ENCODE measurements at regions not wholly inside any gene's neighbourhood (a gene's known extent, or its start where the extent isn't known, plus 50 kb on each side); places are given as distances from the start of the nearest gene placed in this dataset.

- TF ChIP-seq, protein P1, sequence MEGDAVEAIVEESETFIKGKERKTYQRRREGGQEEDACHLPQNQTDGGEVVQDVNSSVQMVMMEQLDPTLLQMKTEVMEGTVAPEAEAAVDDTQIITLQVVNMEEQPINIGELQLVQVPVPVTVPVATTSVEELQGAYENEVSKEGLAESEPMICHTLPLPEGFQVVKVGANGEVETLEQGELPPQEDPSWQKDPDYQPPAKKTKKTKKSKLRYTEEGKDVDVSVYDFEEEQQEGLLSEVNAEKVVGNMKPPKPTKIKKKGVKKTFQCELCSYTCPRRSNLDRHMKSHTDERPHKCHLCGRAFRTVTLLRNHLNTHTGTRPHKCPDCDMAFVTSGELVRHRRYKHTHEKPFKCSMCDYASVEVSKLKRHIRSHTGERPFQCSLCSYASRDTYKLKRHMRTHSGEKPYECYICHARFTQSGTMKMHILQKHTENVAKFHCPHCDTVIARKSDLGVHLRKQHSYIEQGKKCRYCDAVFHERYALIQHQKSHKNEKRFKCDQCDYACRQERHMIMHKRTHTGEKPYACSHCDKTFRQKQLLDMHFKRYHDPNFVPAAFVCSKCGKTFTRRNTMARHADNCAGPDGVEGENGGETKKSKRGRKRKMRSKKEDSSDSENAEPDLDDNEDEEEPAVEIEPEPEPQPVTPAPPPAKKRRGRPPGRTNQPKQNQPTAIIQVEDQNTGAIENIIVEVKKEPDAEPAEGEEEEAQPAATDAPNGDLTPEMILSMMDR (IDR thresholded peaks at IDR 0.05) = no peak
- TF ChIP-seq POLR2A (IDR thresholded peaks at IDR 0.05) = no peak
Measured at GRCh38 chr3:194278186-194278845, 72.8 kb downstream of the CPN2 start.

All from body of pancreas (tissue), 4 donors.